ENCODE measurements at regions not wholly inside any gene's neighbourhood (a gene's known extent, or its start where the extent isn't known, plus 50 kb on each side); places are given as distances from the start of the nearest gene placed in this dataset.

DNA sequence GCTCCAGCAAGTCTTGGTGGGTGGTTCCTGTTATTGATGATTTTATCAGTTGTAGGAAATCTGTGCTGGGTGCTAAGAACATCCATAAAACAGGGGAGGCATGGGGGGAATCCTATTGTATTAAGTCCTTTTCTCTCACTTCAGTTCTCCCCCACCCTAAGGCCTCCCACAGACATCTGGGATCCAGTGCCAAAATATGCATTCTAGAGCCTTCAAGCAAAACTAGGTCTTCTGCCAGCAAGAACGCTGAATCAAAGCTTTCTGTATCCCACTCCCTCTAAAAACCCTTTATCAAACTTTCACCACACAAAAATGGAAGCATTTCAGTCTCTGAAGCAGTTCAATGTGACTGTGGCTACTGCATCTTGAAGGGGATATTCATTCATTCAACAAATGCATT is 281.9 kb downstream of the GAS1 start:
- TF ChIP-seq, protein P1, sequence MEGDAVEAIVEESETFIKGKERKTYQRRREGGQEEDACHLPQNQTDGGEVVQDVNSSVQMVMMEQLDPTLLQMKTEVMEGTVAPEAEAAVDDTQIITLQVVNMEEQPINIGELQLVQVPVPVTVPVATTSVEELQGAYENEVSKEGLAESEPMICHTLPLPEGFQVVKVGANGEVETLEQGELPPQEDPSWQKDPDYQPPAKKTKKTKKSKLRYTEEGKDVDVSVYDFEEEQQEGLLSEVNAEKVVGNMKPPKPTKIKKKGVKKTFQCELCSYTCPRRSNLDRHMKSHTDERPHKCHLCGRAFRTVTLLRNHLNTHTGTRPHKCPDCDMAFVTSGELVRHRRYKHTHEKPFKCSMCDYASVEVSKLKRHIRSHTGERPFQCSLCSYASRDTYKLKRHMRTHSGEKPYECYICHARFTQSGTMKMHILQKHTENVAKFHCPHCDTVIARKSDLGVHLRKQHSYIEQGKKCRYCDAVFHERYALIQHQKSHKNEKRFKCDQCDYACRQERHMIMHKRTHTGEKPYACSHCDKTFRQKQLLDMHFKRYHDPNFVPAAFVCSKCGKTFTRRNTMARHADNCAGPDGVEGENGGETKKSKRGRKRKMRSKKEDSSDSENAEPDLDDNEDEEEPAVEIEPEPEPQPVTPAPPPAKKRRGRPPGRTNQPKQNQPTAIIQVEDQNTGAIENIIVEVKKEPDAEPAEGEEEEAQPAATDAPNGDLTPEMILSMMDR (IDR thresholded peaks at IDR 0.05; ENCODE audit: control extremely low read depth, extremely low read depth, low read depth, missing control alignments), result no peak
- DNase-seq (ENCODE audit: extremely low spot score), result no peak
- ChIA-PET POLR2A (no interaction called here), CTCF (no interaction called here)

DNA sequence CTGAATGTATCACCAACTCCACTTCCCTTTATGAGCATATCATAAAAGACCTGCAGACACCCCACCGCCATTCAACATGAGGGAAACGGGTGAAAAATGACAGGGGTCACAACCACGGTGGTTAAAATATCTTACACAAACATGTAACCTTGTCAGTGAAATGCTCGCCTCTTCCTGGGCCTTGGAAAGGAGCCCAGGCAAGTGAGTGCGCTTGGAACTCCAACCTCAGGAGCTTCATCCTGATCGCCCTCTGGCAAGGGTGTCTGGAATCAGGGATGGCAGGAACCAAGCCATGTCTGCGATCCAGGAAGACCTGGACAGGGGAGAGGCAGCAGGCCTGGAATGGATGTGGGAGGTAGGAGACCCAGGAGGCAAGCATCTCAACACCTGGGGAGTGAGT is 282.7 kb downstream of the GAS1 start:
- DNase-seq (ENCODE audit: extremely low spot score), result no peak
- ChIA-PET CTCF (no interaction called here), POLR2A (no interaction called here)
- TF ChIP-seq, protein P1 (IDR thresholded peaks at IDR 0.05; ENCODE audit: control extremely low read depth, extremely low read depth, low read depth, missing control alignments), result no peak

- ChIA-PET POLR2A (no interaction called here), CTCF (no interaction called here)
- TF ChIP-seq, protein P1 (IDR thresholded peaks at IDR 0.05; ENCODE audit: control extremely low read depth, extremely low read depth, low read depth, missing control alignments), result no peak
Observed at GRCh38 chr9:86663905-86664304, 283.4 kb downstream of the GAS1 start.

GRCh38 chr9:86662890-86663468 is 284.3 kb downstream of the GAS1 start:
- TF ChIP-seq, protein P1 (IDR thresholded peaks at IDR 0.05; ENCODE audit: control extremely low read depth, extremely low read depth, low read depth, missing control alignments), result no peak
- ChIA-PET CTCF (interaction anchor here (1.2 to 1.7 kb wide), 2 partner anchors 12 to 61 kb away, joined by 3 to 6 read pairs; no protein-coding TSS in a partner anchor), POLR2A (no interaction called here)
- DNase-seq (ENCODE audit: extremely low spot score), result no peak

More at GRCh38 chr9:86663905-86664304, 283.4 kb downstream of the GAS1 start:
- DNase-seq (ENCODE audit: extremely low spot score), result no peak

DNA sequence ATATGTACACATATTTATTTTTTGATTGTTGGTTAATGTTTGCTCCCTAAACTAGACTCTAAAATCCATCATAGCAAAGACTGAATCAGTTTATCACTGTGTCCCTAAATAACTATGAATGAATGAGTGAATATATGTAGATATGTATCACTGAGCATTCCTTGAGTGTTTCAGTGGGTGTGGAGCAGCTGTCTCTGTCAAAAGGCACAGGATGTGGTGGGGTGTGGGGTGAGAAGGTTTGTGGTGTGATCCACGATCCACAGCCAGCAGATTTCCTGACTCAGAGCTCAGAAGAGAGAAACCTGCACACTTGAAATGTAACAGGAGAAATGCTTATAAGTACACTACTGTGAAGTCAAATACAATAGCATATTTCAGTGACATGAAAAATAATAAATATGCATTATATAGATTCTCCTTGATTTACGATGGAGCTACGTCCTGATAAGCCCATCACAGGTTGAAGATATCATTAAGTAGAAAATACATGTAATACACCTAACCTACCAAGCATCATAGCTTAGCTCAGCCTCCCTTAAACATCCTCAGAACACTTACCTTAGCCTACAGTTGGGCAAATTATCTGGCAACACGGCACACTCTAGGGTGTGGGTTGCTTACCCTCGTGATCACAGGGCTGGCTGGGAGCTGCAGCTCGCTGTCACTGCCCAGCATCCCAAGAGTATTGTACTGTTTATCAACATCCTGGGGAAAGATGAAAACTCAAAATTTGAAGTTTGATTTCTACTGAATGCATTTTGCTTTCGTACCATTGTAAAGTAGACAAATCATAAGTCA is 287.0 kb downstream of the GAS1 start:
- POLR2A ChIA-PET, result no interaction called here
- DNase-seq (ENCODE audit: extremely low spot score), result no peak
- TF ChIP-seq, protein P1 (IDR thresholded peaks at IDR 0.05; ENCODE audit: control extremely low read depth, extremely low read depth, low read depth, missing control alignments), result no peak
- CTCF ChIA-PET, result interaction anchor here (0.8 to 1.6 kb wide), 2 partner anchors 11 to 19 kb away, joined by 3 read pairs; no protein-coding TSS in a partner anchor

GRCh38 chr9:86659413-86660046 is 287.8 kb downstream of the GAS1 start:
- TF ChIP-seq, protein P1 (IDR thresholded peaks at IDR 0.05; ENCODE audit: control extremely low read depth, extremely low read depth, low read depth, missing control alignments), result no peak
- CTCF ChIA-PET, result interaction anchor here (1.5 kb wide), 1 partner anchor 13 kb away, joined by 4 read pairs; no protein-coding TSS in a partner anchor
- POLR2A ChIA-PET, result no interaction called here
- no peak for DNase-seq (ENCODE audit: extremely low spot score)

All from GM10248 (cell line).